ENCODE measurements at regions not wholly inside any gene's neighbourhood (a gene's known extent, or its start where the extent isn't known, plus 50 kb on each side); places are given as distances from the start of the nearest gene placed in this dataset.

- no peak for DNase-seq
Measured at GRCh38 chr12:126742241-126742641, 1524.7 kb upstream of the TMEM132C start.

GRCh38 chr12:126747530-126748149 lies 1519.3 kb upstream of the TMEM132C start:
- no peak for DNase-seq

- DNase-seq: no peak
Measured at GRCh38 chr12:126752021-126752420, 1514.9 kb upstream of the TMEM132C start.

GRCh38 chr12:126757326-126757725 lies 1509.6 kb upstream of the TMEM132C start:
- no peak for DNase-seq

GRCh38 chr12:126760092-126760491 lies 1506.9 kb upstream of the TMEM132C start:
- DNase-seq: no peak

- DNase-seq: no peak
Measured at GRCh38 chr12:126761420-126761819, 1505.5 kb upstream of the TMEM132C start.

GRCh38 chr12:126762150-126762549 lies 1504.8 kb upstream of the TMEM132C start:
- DNase-seq: no peak

- DNase-seq: no peak
Measured at GRCh38 chr12:126763359-126763758, 1503.6 kb upstream of the TMEM132C start.

- DNase-seq: no peak
Measured at GRCh38 chr12:126767334-126767733, 1499.6 kb upstream of the TMEM132C start.

- DNase-seq: no peak
Measured at GRCh38 chr12:126768517-126768916, 1498.5 kb upstream of the TMEM132C start.

- no peak for DNase-seq
Measured at GRCh38 chr12:126770188-126770587, 1496.8 kb upstream of the TMEM132C start.

- DNase-seq: no peak
Measured at GRCh38 chr12:126772171-126772864, 1494.7 kb upstream of the TMEM132C start.

- DNase-seq: no peak
Measured at GRCh38 chr12:126773012-126773411, 1494.0 kb upstream of the TMEM132C start.

- DNase-seq: no peak
Measured at GRCh38 chr12:126773491-126773890, 1493.5 kb upstream of the TMEM132C start.

- DNase-seq: no peak
Measured at GRCh38 chr12:126776026-126776655, 1490.8 kb upstream of the TMEM132C start.

- no peak for DNase-seq
Measured at GRCh38 chr12:126780343-126780742, 1486.6 kb upstream of the TMEM132C start.

- no peak for DNase-seq
Measured at GRCh38 chr12:126781593-126781992, 1485.4 kb upstream of the TMEM132C start.

GRCh38 chr12:126782083-126782482 lies 1484.9 kb upstream of the TMEM132C start:
- DNase-seq: no peak

- DNase-seq: no peak
Measured at GRCh38 chr12:126784328-126784921, 1482.5 kb upstream of the TMEM132C start.

GRCh38 chr12:126789963-126790362 lies 1477.0 kb upstream of the TMEM132C start:
- no peak for DNase-seq

GRCh38 chr12:126791122-126791521 lies 1475.8 kb upstream of the TMEM132C start:
- no peak for DNase-seq

- DNase-seq: no peak
Measured at GRCh38 chr12:126792411-126792810, 1474.6 kb upstream of the TMEM132C start.

GRCh38 chr12:126797525-126797924 lies 1469.4 kb upstream of the TMEM132C start:
- DNase-seq: no peak

- DNase-seq: no peak
Measured at GRCh38 chr12:126798449-126798848, 1468.5 kb upstream of the TMEM132C start.
